Uterus (tissue), 3 donors: ENCODE measurements at regions not wholly inside any gene's neighbourhood (a gene's known extent, or its start where the extent isn't known, plus 50 kb on each side); places are given as distances from the start of the nearest gene placed in this dataset.

Experiments used
- DNase-seq, 2 donors: peaks; one replicate each; pipeline ENCODE4 v3.0.0-alpha.2; 2019 to 2020
- H3K27ac ChIP-seq, 2 donors: fragments of 200-600 bp; sonication (generic); 1 replicate in 1 of 2; 2 replicates in 1 of 2; pipeline ENCODE4 v1.5.1; 2016 to 2018
- H3K27me3 ChIP-seq, 2 donors: fragments of 200-600 bp; sonication (generic); one replicate each; pipeline ENCODE4 v1.5.1; 2018 to 2019; ENCODE audit warnings: control low read depth in 1 of 2
- H3K36me3 ChIP-seq, 2 donors: fragments of 200-600 bp; sonication (generic); one replicate each; pipeline ENCODE4 v1.5.1; 2019; ENCODE audit warnings: control low read depth in 1 of 2
- H3K4me1 ChIP-seq, 2 donors: fragments of 200-600 bp; sonication (generic); one replicate each; pipeline ENCODE4 v1.5.1; 2018 to 2019; ENCODE audit warnings: control low read depth in 1 of 2
- H3K4me3 ChIP-seq, 2 donors: fragments of 200-600 bp; sonication (generic); 1 replicate in 1 of 2; 2 replicates in 1 of 2; pipeline ENCODE4 v1.5.1; 2018 to 2019; ENCODE audit warnings: mild to moderate bottlenecking in 1 of 2
- H3K9me3 ChIP-seq, 2 donors: fragments of 200-600 bp; sonication (generic); one replicate each; pipeline ENCODE4 v1.5.1; 2019; ENCODE audit warnings: control low read depth in 1 of 2
- POLR2A ChIP-seq, 2 donors: fragments of 450-650 bp; IDR thresholded peaks; one replicate each; pipeline ENCODE4 v1.6.1; 2016; ENCODE audit warnings: antibody characterized with exemption in 2 of 2, mild to moderate bottlenecking in 1 of 2, moderate library complexity in 1 of 2
- intact Hi-C: fragments of 100-400 bp; cut with DNase I; formaldehyde crosslinking; loops from one replicate; pipeline ENCODE4 v1.15.1; 2023; ENCODE audit warnings: low total_unique reads
- TF ChIP-seq, protein P1 (sequence below), 4 experiments: fragments of 200-600 bp in 2 of 4; fragments of 450-650 bp in 2 of 4; sonication (generic) in 2 of 4; IDR thresholded peaks; one replicate each; pipeline ENCODE4 v1.5.1; 2016 to 2019; ENCODE audit warnings: antibody characterized with exemption in 4 of 4, mild to moderate bottlenecking in 2 of 4, moderate library complexity in 1 of 4
- donor health status: DM: yes; HTN: yes; CAD: no.

DNA sequence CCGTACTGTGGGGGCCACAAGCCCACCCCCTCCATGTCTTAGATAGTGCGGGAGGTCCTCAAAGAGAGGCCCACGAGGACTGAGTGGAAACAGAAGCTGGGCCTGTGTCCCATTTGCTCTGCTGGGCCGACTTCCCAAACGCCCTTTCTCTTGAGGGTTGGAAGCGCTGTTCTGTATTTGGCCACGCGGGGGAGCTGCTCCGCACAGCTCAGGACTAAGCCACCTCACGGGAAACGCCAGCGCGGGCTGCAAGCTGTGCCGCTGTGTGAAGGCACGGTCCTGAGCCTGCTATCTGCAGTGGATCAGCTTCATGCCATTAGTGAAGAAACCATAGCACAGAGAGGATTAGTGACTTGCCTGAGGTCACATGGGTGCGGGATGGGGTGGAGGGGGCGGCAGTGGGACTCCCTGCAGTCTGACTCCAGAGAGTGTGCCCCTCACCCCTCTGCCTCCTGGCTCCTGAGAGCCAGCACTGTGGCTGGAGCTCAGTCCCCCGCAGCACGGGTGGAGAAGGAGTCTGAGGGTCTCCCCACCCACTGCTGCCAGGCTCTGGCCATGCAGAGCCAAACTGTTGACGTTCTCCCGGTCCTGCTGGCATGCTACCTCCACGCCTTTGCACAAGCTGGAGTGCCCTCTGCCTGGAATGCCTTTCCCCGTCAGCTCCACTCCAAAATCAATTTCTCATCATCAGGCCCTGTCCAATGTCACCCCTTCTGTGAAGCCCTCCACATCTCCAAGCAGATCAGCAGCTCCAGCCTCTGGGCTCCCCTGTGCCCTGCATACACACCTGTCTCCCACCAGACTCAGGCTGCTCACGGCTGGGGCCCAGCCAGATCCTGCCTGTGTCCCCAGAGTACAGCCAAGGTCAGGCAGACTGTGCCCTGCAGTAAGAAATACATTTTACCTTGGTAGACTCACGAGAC is 51.5 kb upstream of the LRRC32 start:
- no peak for TF ChIP-seq POLR2A (IDR thresholded peaks at IDR 0.05)
- TF ChIP-seq, protein P1, sequence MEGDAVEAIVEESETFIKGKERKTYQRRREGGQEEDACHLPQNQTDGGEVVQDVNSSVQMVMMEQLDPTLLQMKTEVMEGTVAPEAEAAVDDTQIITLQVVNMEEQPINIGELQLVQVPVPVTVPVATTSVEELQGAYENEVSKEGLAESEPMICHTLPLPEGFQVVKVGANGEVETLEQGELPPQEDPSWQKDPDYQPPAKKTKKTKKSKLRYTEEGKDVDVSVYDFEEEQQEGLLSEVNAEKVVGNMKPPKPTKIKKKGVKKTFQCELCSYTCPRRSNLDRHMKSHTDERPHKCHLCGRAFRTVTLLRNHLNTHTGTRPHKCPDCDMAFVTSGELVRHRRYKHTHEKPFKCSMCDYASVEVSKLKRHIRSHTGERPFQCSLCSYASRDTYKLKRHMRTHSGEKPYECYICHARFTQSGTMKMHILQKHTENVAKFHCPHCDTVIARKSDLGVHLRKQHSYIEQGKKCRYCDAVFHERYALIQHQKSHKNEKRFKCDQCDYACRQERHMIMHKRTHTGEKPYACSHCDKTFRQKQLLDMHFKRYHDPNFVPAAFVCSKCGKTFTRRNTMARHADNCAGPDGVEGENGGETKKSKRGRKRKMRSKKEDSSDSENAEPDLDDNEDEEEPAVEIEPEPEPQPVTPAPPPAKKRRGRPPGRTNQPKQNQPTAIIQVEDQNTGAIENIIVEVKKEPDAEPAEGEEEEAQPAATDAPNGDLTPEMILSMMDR (IDR thresholded peaks at IDR 0.05) = peak; percentile 84 to 90 (median 88)
- Histone ChIP-seq H3K4me3 (no peak overlapping the region), H3K27me3 (no peaks in the 10 kb centered on the region), H3K27ac (no peak overlapping the region), H3K4me1 (no peaks in the 10 kb centered on the region), H3K36me3 (no peaks in the 10 kb centered on the region), H3K9me3 (no peaks in the 10 kb centered on the region)
- intact Hi-C loops = no loop called here
- DNase-seq = peak; percentile 84 to 87

DNA sequence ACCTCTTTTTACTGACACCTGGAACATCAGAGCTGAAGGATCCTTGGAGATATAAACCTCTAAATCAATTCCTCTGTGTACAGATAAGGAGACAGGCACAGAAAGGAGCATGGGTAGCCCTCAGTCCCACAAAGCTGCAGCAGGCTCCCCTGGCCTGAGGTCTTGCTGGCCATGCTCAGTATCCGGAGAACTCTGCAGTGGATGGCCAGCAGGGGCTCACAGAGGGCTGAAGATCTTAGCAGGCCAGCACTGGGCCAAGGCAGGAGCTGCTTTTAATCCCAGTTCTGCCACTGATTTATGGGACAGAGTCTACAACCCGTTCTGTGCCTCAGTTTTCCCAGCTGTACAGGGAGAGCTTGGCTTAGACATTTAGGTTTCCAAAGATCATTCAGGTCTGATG is 52.6 kb upstream of the LRRC32 start:
- no peaks in the 10 kb centered on the region for H3K36me3 ChIP-seq
- H3K4me1 ChIP-seq = no peaks in the 10 kb centered on the region
- TF ChIP-seq, protein P1 (IDR thresholded peaks at IDR 0.05) = no peak
- no peak for TF ChIP-seq POLR2A (IDR thresholded peaks at IDR 0.05)
- no peaks in the 10 kb centered on the region for H3K27me3 ChIP-seq
- no peak overlapping the region for H3K4me3 ChIP-seq
- H3K27ac ChIP-seq = no peak overlapping the region
- H3K9me3 ChIP-seq = no peaks in the 10 kb centered on the region
- intact Hi-C loops = no loop called here
- DNase-seq = no peak

- Histone ChIP-seq H3K27ac (no peak overlapping the region), H3K36me3 (no peaks in the 10 kb centered on the region), H3K4me1 (no peaks in the 10 kb centered on the region), H3K27me3 (no peaks in the 10 kb centered on the region), H3K9me3 (no peaks in the 10 kb centered on the region), H3K4me3 (no peak overlapping the region)
- DNase-seq = no peak
- TF ChIP-seq POLR2A (IDR thresholded peaks at IDR 0.05) = no peak
- TF ChIP-seq, protein P1 (IDR thresholded peaks at IDR 0.05) = no peak
- intact Hi-C loops = no loop called here
Measured at GRCh38 chr11:76723548-76723947, 53.0 kb upstream of the LRRC32 start.

DNA sequence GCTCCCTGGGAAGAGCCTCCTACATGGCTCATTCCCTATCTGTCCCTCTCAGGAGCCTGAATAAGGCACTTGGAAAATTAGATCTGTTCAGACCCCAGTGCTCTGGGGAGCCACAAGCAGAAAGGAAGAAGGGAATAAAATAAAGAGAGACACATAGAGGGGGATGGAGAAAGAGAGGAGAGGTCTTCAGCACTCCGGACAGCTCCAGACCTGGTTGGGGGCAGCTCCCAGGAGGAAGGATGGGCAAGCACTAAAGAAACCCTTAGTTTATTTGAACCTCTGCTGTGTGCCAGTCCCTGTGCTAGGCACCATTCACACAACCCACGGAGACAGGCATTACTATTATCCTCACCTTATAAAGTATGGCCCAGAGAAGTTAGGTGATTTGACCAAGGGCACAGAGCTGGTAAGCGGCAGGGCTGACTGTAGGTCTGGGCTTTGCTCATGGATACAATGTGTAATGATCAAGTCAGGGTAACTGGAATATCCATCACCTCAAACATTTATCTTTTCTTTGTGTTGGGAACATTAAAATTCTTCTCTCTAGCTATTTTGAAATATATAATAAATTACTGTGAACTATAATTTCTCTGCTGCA is 53.7 kb upstream of the LRRC32 start:
- Histone ChIP-seq H3K9me3 (no peaks in the 10 kb centered on the region), H3K27ac (no peak overlapping the region), H3K4me3 (no peak overlapping the region), H3K4me1 (no peaks in the 10 kb centered on the region), H3K36me3 (no peaks in the 10 kb centered on the region), H3K27me3 (no peaks in the 10 kb centered on the region)
- intact Hi-C loops = no loop called here
- no peak for DNase-seq
- TF ChIP-seq POLR2A (IDR thresholded peaks at IDR 0.05) = no peak
- TF ChIP-seq, protein P1 (IDR thresholded peaks at IDR 0.05) = no peak

GRCh38 chr11:76728227-76728626 is 54.9 kb upstream of the TSKU start:
- DNase-seq = no peak
- Histone ChIP-seq H3K4me1 (no peaks in the 10 kb centered on the region), H3K27ac (no peak overlapping the region), H3K9me3 (no peaks in the 10 kb centered on the region), H3K27me3 (no peaks in the 10 kb centered on the region), H3K4me3 (no peak overlapping the region), H3K36me3 (no peaks in the 10 kb centered on the region)
- TF ChIP-seq, protein P1 (IDR thresholded peaks at IDR 0.05) = no peak
- no peak for TF ChIP-seq POLR2A (IDR thresholded peaks at IDR 0.05)
- intact Hi-C loops = no loop called here
